ENCODE measurements at regions not wholly inside any gene's neighbourhood (a gene's known extent, or its start where the extent isn't known, plus 50 kb on each side); places are given as distances from the start of the nearest gene placed in this dataset.

GRCh38 chr20:22511943-22512910 lies 72.1 kb downstream of the FOXA2 start (continued):
- TF ChIP-seq ZNF121 (CRISPR knock-in tag; IDR thresholded peaks at IDR 0.05) = peak; percentile 40; the same call in 1 of the 2 replicates
- peak in 1 of 2 experiments; percentile 82; a peak in 3 of 4 replicates for TF ChIP-seq HMGXB4 (CRISPR knock-in tag; IDR thresholded peaks at IDR 0.05; ENCODE audit: borderline replicate concordance in 1 of 2, low read depth in 1 of 2)
- TF ChIP-seq SCMH1 (CRISPR knock-in tag; IDR thresholded peaks at IDR 0.05; ENCODE audit: borderline replicate concordance) = no peak
- no peak; the same call in 1 of the 2 replicates for TF ChIP-seq CSRNP1 (CRISPR knock-in tag; IDR thresholded peaks at IDR 0.05)
- TF ChIP-seq FOXO1 (CRISPR knock-in tag; IDR thresholded peaks at IDR 0.05) = peak; percentile 94
- no peak for TF ChIP-seq ZFP41 (CRISPR knock-in tag; IDR thresholded peaks at IDR 0.05; ENCODE audit: borderline replicate concordance)
- TF ChIP-seq MIER2 (CRISPR knock-in tag; IDR thresholded peaks at IDR 0.05) = peak; percentile 69; the same call in 1 of the 2 replicates
- TF ChIP-seq ETV6 (CRISPR knock-in tag; conservative IDR thresholded peaks at IDR 0.05) = no peak; the same call in 1 of the 2 replicates
- peak; percentile 99 for TF ChIP-seq ZNF644 (CRISPR knock-in tag; IDR thresholded peaks at IDR 0.05; ENCODE audit: low read depth)
- TF ChIP-seq SMARCC2 (IDR thresholded peaks at IDR 0.05) = no peak
- 0 out of 2 replicates have a peak, but pooled peaks have one; percentile 31 for TF ChIP-seq TRAFD1 (CRISPR knock-in tag; IDR thresholded peaks at IDR 0.05; ENCODE audit: borderline replicate concordance)
- TF ChIP-seq ZSCAN22 (CRISPR knock-in tag; IDR thresholded peaks at IDR 0.05) = no peak
- 0 out of 2 replicates have a peak, but pooled peaks have one; percentile 23 for TF ChIP-seq TOE1 (CRISPR knock-in tag; IDR thresholded peaks at IDR 0.05)
- TF ChIP-seq ZKSCAN1 (IDR thresholded peaks at IDR 0.05; ENCODE audit: low read length) = no peak; the same call in 1 of the 2 replicates
- TF ChIP-seq CAMTA2 (CRISPR knock-in tag; IDR thresholded peaks at IDR 0.05; ENCODE audit: borderline replicate concordance) = no peak
- TF ChIP-seq FUBP1 (CRISPR knock-in tag; IDR thresholded peaks at IDR 0.05; ENCODE audit: borderline replicate concordance) = no peak
- no peak for TF ChIP-seq ZNF484 (CRISPR knock-in tag; IDR thresholded peaks at IDR 0.05; ENCODE audit: borderline replicate concordance, low read depth)
- peak; percentile 46; the same call in 1 of the 2 replicates for TF ChIP-seq SATB2 (CRISPR knock-in tag; IDR thresholded peaks at IDR 0.05)
- 0 out of 2 replicates have a peak, but pooled peaks have one; percentile 64 for TF ChIP-seq ATF2 (CRISPR knock-in tag; IDR thresholded peaks at IDR 0.05)
- TF ChIP-seq GTF3A (CRISPR knock-in tag; conservative IDR thresholded peaks at IDR 0.05) = no peak

All from HepG2 (cell line).